ENCODE measurements at regions not wholly inside any gene's neighbourhood (a gene's known extent, or its start where the extent isn't known, plus 50 kb on each side); places are given as distances from the start of the nearest gene placed in this dataset. TPM values are rescaled to one million over a fixed set of nuclear protein-coding genes. Genes with fewer than 3 reads are reported as not detected.

- no peak for DNase-seq (ENCODE audit: low spot score in 2 of 2)
- no peak overlapping the region for H3K4me3 ChIP-seq
- no peak for TF ChIP-seq CTCF (IDR thresholded peaks at IDR 0.05)
- TF ChIP-seq POLR2A (IDR thresholded peaks at IDR 0.05): no peak
- no peak for TF ChIP-seq EP300 (IDR thresholded peaks at IDR 0.05)
- no peaks in the 10 kb centered on the region for H3K36me3 ChIP-seq
- 56 to 63% methylated on average over 6 of the region's 6 CpGs for WGBS, 2 donors
- peaks cover 0 to 36% (median 0%) of the 10 kb centered on the region in 4 donors for H3K4me1 ChIP-seq
- H3K27me3 ChIP-seq: no peaks in the 10 kb centered on the region
- H3K9me3 ChIP-seq: no peaks in the 10 kb centered on the region
- peak overlapping the region in 1 of 4 donors; percentile 52 for H3K27ac ChIP-seq
Observed at GRCh38 chr1:8078176-8078671, 52.1 kb upstream of the ERRFI1 start.

- no peak overlapping the region for H3K27ac ChIP-seq
- H3K4me3 ChIP-seq: no peak overlapping the region
- TF ChIP-seq CTCF (IDR thresholded peaks at IDR 0.05) (no peak), EP300 (IDR thresholded peaks at IDR 0.05) (no peak), POLR2A (IDR thresholded peaks at IDR 0.05) (no peak)
- WGBS, 2 donors: 74 to 82% methylated on average over 4 of the region's 4 CpGs
- peaks cover 0 to 35% (median 0%) of the 10 kb centered on the region in 4 donors for H3K4me1 ChIP-seq
- no peaks in the 10 kb centered on the region for H3K27me3 ChIP-seq
- no peaks in the 10 kb centered on the region for H3K36me3 ChIP-seq
- H3K9me3 ChIP-seq: no peaks in the 10 kb centered on the region
- DNase-seq (ENCODE audit: low spot score in 2 of 2): no peak
Observed at GRCh38 chr1:8077602-8078001, 51.5 kb upstream of the ERRFI1 start.

GRCh38 chr1:8077120-8077573 lies 51.0 kb upstream of the ERRFI1 start:
- DNase-seq (ENCODE audit: low spot score in 2 of 2): no peak
- Histone ChIP-seq H3K4me1 (peaks cover 0 to 35% (median 0%) of the 10 kb centered on the region in 4 donors), H3K4me3 (no peak overlapping the region), H3K27ac (no peak overlapping the region), H3K36me3 (no peaks in the 10 kb centered on the region), H3K27me3 (no peaks in the 10 kb centered on the region), H3K9me3 (no peaks in the 10 kb centered on the region)
- 56 to 62% methylated on average over 8 of the region's 8 CpGs for WGBS, 2 donors
- TF ChIP-seq POLR2A (IDR thresholded peaks at IDR 0.05) (no peak), EP300 (IDR thresholded peaks at IDR 0.05) (no peak), CTCF (IDR thresholded peaks at IDR 0.05) (no peak)

GRCh38 chr1:8076176-8076575 lies 50.1 kb upstream of the ERRFI1 start:
- Histone ChIP-seq H3K36me3 (no peaks in the 10 kb centered on the region), H3K9me3 (no peaks in the 10 kb centered on the region), H3K4me1 (peaks cover 0 to 35% (median 0%) of the 10 kb centered on the region in 4 donors), H3K27me3 (no peaks in the 10 kb centered on the region), H3K4me3 (no peak overlapping the region), H3K27ac (no peak overlapping the region)
- DNase-seq (ENCODE audit: low spot score in 2 of 2): no peak
- WGBS, 2 donors: 88 to 91% methylated on average over 4 of the region's 4 CpGs
- TF ChIP-seq EP300 (IDR thresholded peaks at IDR 0.05) (no peak), CTCF (IDR thresholded peaks at IDR 0.05) (no peak), POLR2A (IDR thresholded peaks at IDR 0.05) (no peak)

Small RNA genes lying in the stretch of these regions (small RNA-seq; reads per million reads assigned to genes)
- not detected for gene RNU1-7P

All from tibial nerve (tissue), 4 donors.